Mesenchymal stem cell (in vitro differentiated cells and primary cell): ENCODE measurements at regions not wholly inside any gene's neighbourhood (a gene's known extent, or its start where the extent isn't known, plus 50 kb on each side); places are given as distances from the start of the nearest gene placed in this dataset.

Source experiments
- DNase-seq: peaks from one replicate; pipeline ENCODE4 v3.0.0-alpha.2; 2013
- H2AFZ ChIP-seq: one replicate; pipeline ENCODE4 v1.6.1; 2013; ENCODE audit warnings: low read depth, mild to moderate bottlenecking, control low read depth, inconsistent platforms, low read length, moderate library complexity
- H2AK5ac ChIP-seq: 2 replicates; pipeline ENCODE4 v1.6.1; 2013; ENCODE audit warnings: low read length, moderate library complexity, mild to moderate bottlenecking, inconsistent platforms; ENCODE audit not compliant: severe bottlenecking
- H2BK120ac ChIP-seq: one replicate; pipeline ENCODE4 v1.6.1; 2013; ENCODE audit warnings: low read depth, mild to moderate bottlenecking, inconsistent platforms, low read length, moderate library complexity
- H2BK12ac ChIP-seq, 2 experiments: one replicate each; pipeline ENCODE4 v1.6.1; 2013; ENCODE audit warnings: inconsistent platforms in 2 of 2, low read length in 2 of 2, mild to moderate bottlenecking in 2 of 2, moderate library complexity in 2 of 2, control low read depth in 1 of 2
- H2BK15ac ChIP-seq: one replicate; pipeline ENCODE4 v1.6.1; 2013; ENCODE audit warnings: mild to moderate bottlenecking, low read depth, inconsistent platforms; ENCODE audit not compliant: poor library complexity, severe bottlenecking
- H2BK5ac ChIP-seq: 2 replicates; pipeline ENCODE4 v1.6.1; 2013; ENCODE audit warnings: low read depth, mild to moderate bottlenecking, low read length, control low read depth, inconsistent platforms; ENCODE audit not compliant: poor library complexity, severe bottlenecking
- H3K14ac ChIP-seq, 2 experiments: one replicate each; pipeline ENCODE4 v1.6.1; 2013; ENCODE audit warnings: inconsistent platforms in 2 of 2, low read length in 2 of 2, control low read depth in 1 of 2, mild to moderate bottlenecking in 1 of 2, moderate library complexity in 1 of 2
- H3K18ac ChIP-seq, 2 experiments: one replicate each; pipeline ENCODE4 v1.6.1; 2013; ENCODE audit warnings: inconsistent platforms in 2 of 2, low read length in 2 of 2, control low read depth in 1 of 2, low read depth in 1 of 2, mild to moderate bottlenecking in 1 of 2
- H3K23ac ChIP-seq, 2 experiments: one replicate each; pipeline ENCODE4 v1.6.1; 2013; ENCODE audit warnings: inconsistent platforms in 2 of 2, low read length in 2 of 2, mild to moderate bottlenecking in 2 of 2, moderate library complexity in 2 of 2, control low read depth in 1 of 2
- H3K27ac ChIP-seq: 2 replicates; pipeline ENCODE4 v1.5.1; 2013; ENCODE audit warnings: mild to moderate bottlenecking, moderate library complexity, low read length, control low read depth, inconsistent platforms; ENCODE audit not compliant: poor library complexity, severe bottlenecking
- H3K27me3 ChIP-seq, 2 experiments: 2 replicates each; pipeline versions ENCODE4 v1.6.1 to v1.7.0; 2013; ENCODE audit warnings: low read length in 2 of 2, mild to moderate bottlenecking in 2 of 2, moderate library complexity in 2 of 2, control low read depth in 1 of 2, inconsistent platforms in 1 of 2; ENCODE audit not compliant: control insufficient read depth in 1 of 2, insufficient read depth in 1 of 2
- H3K36me3 ChIP-seq, 2 experiments: 2 replicates each; pipeline versions ENCODE4 v1.6.1 to v1.7.0; 2013; ENCODE audit warnings: low read length in 2 of 2, control low read depth in 1 of 2, inconsistent platforms in 1 of 2, low read depth in 1 of 2, mild to moderate bottlenecking in 1 of 2; ENCODE audit not compliant: insufficient read depth in 2 of 2, control insufficient read depth in 1 of 2
- H3K4ac ChIP-seq, 2 experiments: one replicate each; pipeline ENCODE4 v1.6.1; 2013; ENCODE audit warnings: inconsistent platforms in 2 of 2, low read length in 2 of 2, mild to moderate bottlenecking in 2 of 2, moderate library complexity in 2 of 2, control low read depth in 1 of 2, low read depth in 1 of 2
- H3K4me1 ChIP-seq: 2 replicates; pipeline ENCODE4 v1.6.1; 2013; ENCODE audit warnings: low read depth, low read length, control low read depth; ENCODE audit not compliant: control insufficient read depth, insufficient read depth
- H3K4me2 ChIP-seq: 2 replicates; pipeline ENCODE4 v1.6.1; 2013; ENCODE audit warnings: low read length, mild to moderate bottlenecking, inconsistent platforms; ENCODE audit not compliant: poor library complexity, severe bottlenecking
- H3K4me3 ChIP-seq, 2 experiments: 2 replicates each; pipeline versions ENCODE4 v1.5.1 to v1.7.0; 2013; ENCODE audit warnings: low read length in 2 of 2, mild to moderate bottlenecking in 2 of 2, control low read depth in 1 of 2, low read depth in 1 of 2; ENCODE audit not compliant: insufficient read depth in 1 of 2
- H3K79me1 ChIP-seq: replicated peaks from 2 replicates; pipeline ENCODE4 v1.6.1; 2013; ENCODE audit warnings: mild to moderate bottlenecking, control low read depth, low read length, inconsistent platforms; ENCODE audit not compliant: poor library complexity, severe bottlenecking
- H3K9ac ChIP-seq: 2 replicates; pipeline ENCODE4 v1.7.0; 2013; ENCODE audit warnings: mild to moderate bottlenecking, low read length, moderate library complexity
- H3K9me3 ChIP-seq: 2 replicates; pipeline ENCODE4 v1.7.0; 2013; ENCODE audit warnings: mild to moderate bottlenecking, low read length; ENCODE audit not compliant: control insufficient read depth
- H4K8ac ChIP-seq: one replicate; pipeline ENCODE4 v1.6.1; 2013; ENCODE audit warnings: inconsistent platforms, mild to moderate bottlenecking, low read length, moderate library complexity
- H4K91ac ChIP-seq: one replicate; pipeline ENCODE4 v1.6.1; 2013; ENCODE audit warnings: mild to moderate bottlenecking, low read length, inconsistent platforms
- WGBS: methylation state at CpG from one replicate; pipeline ENCODE4 v1.1.7; 2013; ENCODE audit warnings: mixed read lengths; 5-methylcytosine and 5-hydroxymethylcytosine counted together

DNA sequence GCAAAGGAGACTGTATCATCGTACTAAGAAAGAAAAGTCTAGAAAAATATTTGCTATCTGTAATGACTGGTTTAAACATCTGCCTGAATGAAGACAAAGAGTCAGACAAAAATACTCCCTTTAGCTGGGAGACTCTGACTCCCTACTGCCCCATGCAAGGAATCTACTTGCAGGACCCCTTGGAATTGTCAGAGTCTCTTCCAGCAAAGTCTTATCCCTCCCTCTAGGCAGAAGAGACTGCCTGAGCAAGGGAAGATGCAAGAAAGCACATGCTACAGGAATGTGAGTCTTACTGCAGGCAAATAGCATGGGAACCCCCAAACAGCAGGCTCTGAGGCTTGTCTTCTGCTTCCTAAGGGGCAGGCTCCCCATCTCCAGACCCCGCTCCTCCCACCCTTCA lies 154.0 kb downstream of the KCNA5 start:
- no peaks in the 10 kb centered on the region for H3K9me3 ChIP-seq
- no peak for DNase-seq
- H2AK5ac ChIP-seq: no peak overlapping the region
- H3K4me1 ChIP-seq: no peaks in the 10 kb centered on the region
- H3K4me3 ChIP-seq: no peak overlapping the region
- no peak overlapping the region for H3K9ac ChIP-seq
- H3K4me2 ChIP-seq: no peak overlapping the region
- H2AFZ ChIP-seq: no peak overlapping the region
- H3K27me3 ChIP-seq: peaks cover 0 to 37% of the 10 kb centered on the region in 2 experiments
- H3K27ac ChIP-seq: no peak overlapping the region
- H3K4ac ChIP-seq: no peak overlapping the region
- no peak overlapping the region for H2BK15ac ChIP-seq
- H2BK5ac ChIP-seq: no peak overlapping the region
- no peak overlapping the region for H3K18ac ChIP-seq
- WGBS: 69% methylated on average over 1 of the region's 2 CpGs
- H2BK120ac ChIP-seq: no peak overlapping the region
- H3K36me3 ChIP-seq: no peaks in the 10 kb centered on the region
- H3K79me1 ChIP-seq: no peaks in the 10 kb centered on the region
- H3K14ac ChIP-seq: no peak overlapping the region
- no peak overlapping the region for H3K23ac ChIP-seq
- H4K8ac ChIP-seq: no peak overlapping the region
- no peak overlapping the region for H4K91ac ChIP-seq
- no peak overlapping the region for H2BK12ac ChIP-seq

DNA sequence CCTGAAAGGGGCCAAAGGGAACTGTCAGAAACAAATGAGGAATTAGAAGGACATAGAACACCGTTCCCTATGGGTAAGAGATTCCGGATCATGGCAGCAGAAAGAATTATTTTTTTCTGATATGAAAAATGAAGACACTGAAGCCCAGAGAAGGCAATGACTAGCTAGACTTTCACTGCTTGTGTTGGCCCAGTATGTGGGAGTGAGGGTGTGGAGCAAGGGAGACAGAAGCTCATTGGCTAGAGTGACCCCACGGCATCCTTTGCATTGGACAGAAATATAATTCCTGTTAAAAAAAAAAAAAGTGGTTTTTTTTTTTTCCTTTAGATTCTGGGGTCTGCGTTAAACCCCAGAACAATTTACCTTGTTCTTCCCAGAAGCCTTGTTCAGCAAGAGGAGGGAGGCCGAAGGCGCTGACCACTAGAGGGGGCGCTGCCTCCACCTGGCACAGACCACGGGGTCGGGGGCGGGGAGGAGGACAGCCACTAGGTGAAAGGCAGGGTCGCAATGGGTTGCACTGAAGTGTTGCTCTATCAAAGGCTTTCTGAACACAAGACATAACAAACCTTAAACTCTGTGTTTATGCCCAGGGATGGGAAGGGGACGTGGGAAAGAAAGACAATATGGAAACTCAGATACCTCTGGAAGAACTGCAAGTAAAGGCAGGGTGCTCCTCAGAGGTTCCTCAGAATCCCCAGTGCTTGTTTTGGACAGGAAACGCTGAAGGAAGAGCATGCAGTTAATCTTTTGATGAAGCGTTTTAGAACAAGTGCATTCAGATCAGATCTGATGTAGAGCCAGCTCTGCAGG lies 156.8 kb downstream of the KCNA5 start:
- H3K18ac ChIP-seq: no peak overlapping the region
- no peaks in the 10 kb centered on the region for H3K79me1 ChIP-seq
- H3K27me3 ChIP-seq: peaks cover 0 to 36% of the 10 kb centered on the region in 2 experiments
- no peak overlapping the region for H3K14ac ChIP-seq
- no peaks in the 10 kb centered on the region for H3K9me3 ChIP-seq
- no peak overlapping the region for H3K4ac ChIP-seq
- no peaks in the 10 kb centered on the region for H3K36me3 ChIP-seq
- H3K4me2 ChIP-seq: no peak overlapping the region
- no peak overlapping the region for H3K9ac ChIP-seq
- 40% methylated on average over 10 of the region's 14 CpGs for WGBS
- no peak overlapping the region for H3K27ac ChIP-seq
- no peak overlapping the region for H2BK15ac ChIP-seq
- H4K91ac ChIP-seq: no peak overlapping the region
- no peaks in the 10 kb centered on the region for H3K4me1 ChIP-seq
- no peak overlapping the region for H4K8ac ChIP-seq
- peak; percentile 4 for DNase-seq
- H2AK5ac ChIP-seq: no peak overlapping the region
- no peak overlapping the region for H2AFZ ChIP-seq
- no peak overlapping the region for H2BK5ac ChIP-seq
- H2BK12ac ChIP-seq: no peak overlapping the region
- no peak overlapping the region for H2BK120ac ChIP-seq
- no peak overlapping the region for H3K4me3 ChIP-seq
- no peak overlapping the region for H3K23ac ChIP-seq

- no peak overlapping the region for H4K8ac ChIP-seq
- no peak overlapping the region for H2AFZ ChIP-seq
- H2BK5ac ChIP-seq: no peak overlapping the region
- peaks cover 0 to 34% of the 10 kb centered on the region in 2 experiments for H3K27me3 ChIP-seq
- H2BK12ac ChIP-seq: no peak overlapping the region
- no peaks in the 10 kb centered on the region for H3K36me3 ChIP-seq
- H4K91ac ChIP-seq: no peak overlapping the region
- H3K9me3 ChIP-seq: no peaks in the 10 kb centered on the region
- no peaks in the 10 kb centered on the region for H3K4me1 ChIP-seq
- H2BK15ac ChIP-seq: no peak overlapping the region
- H3K79me1 ChIP-seq: no peaks in the 10 kb centered on the region
- H2AK5ac ChIP-seq: no peak overlapping the region
- no peak overlapping the region for H3K4me3 ChIP-seq
- peak; percentile 58 for DNase-seq
- H3K23ac ChIP-seq: no peak overlapping the region
- no peak overlapping the region for H3K27ac ChIP-seq
- H3K4ac ChIP-seq: no peak overlapping the region
- H3K9ac ChIP-seq: no peak overlapping the region
- WGBS: 46% methylated on average over 18 of the region's 18 CpGs
- H3K18ac ChIP-seq: no peak overlapping the region
- H3K4me2 ChIP-seq: no peak overlapping the region
- no peak overlapping the region for H2BK120ac ChIP-seq
- no peak overlapping the region for H3K14ac ChIP-seq
Observed at GRCh38 chr12:5201554-5202218, 158.0 kb downstream of the KCNA5 start.

DNA sequence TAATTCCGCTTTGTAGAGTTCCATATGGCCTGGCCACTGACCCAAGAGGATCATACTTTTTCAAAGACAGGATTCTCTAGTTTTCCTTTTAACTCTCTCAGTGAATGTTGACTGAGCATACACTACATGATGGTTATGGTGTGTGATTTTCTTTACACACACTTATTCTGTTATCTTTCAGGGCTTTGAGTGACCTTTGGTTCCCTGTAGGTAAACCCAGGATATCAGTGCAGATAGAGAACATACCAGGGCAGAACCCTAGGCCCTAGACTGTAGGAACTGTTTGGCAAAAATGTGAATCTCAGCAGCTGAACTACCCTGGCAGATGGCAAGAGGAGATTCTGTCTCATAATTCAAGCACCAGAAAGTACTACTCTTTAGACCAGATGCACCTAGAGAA lies 159.6 kb downstream of the KCNA5 start:
- Histone ChIP-seq H2AFZ (no peak overlapping the region), H2BK120ac (no peak overlapping the region), H3K14ac (no peak overlapping the region), H2BK15ac (no peak overlapping the region), H2BK5ac (no peak overlapping the region), H3K9me3 (no peaks in the 10 kb centered on the region), H3K4me1 (no peaks in the 10 kb centered on the region), H2BK12ac (no peak overlapping the region), H3K9ac (no peak overlapping the region), H3K23ac (no peak overlapping the region), H3K79me1 (no peaks in the 10 kb centered on the region), H3K27me3 (peaks cover 0 to 26% of the 10 kb centered on the region in 2 experiments), H3K36me3 (no peaks in the 10 kb centered on the region), H2AK5ac (no peak overlapping the region), H3K4me2 (no peak overlapping the region), H3K4ac (no peak overlapping the region), H4K91ac (no peak overlapping the region), H3K4me3 (no peak overlapping the region), H4K8ac (no peak overlapping the region), H3K18ac (no peak overlapping the region), H3K27ac (no peak overlapping the region)
- no CpG with 5 or more reads among the region's 1 CpG for WGBS
- DNase-seq: no peak
